ENCODE measurements at regions not wholly inside any gene's neighbourhood (a gene's known extent, or its start where the extent isn't known, plus 50 kb on each side); places are given as distances from the start of the nearest gene placed in this dataset.

GRCh38 chr11:128290106-128290840 is 297.1 kb downstream of the ETS1 start:
- Histone ChIP-seq H2AFZ (ENCODE audit: low read length) (0 out of 2 replicates have a peak overlapping the region, but pooled peaks have one; percentile 9), H3K9ac (ENCODE audit: low read depth, low read length, poor library complexity, severe bottlenecking) (peak overlapping the region; percentile 61)

DNA sequence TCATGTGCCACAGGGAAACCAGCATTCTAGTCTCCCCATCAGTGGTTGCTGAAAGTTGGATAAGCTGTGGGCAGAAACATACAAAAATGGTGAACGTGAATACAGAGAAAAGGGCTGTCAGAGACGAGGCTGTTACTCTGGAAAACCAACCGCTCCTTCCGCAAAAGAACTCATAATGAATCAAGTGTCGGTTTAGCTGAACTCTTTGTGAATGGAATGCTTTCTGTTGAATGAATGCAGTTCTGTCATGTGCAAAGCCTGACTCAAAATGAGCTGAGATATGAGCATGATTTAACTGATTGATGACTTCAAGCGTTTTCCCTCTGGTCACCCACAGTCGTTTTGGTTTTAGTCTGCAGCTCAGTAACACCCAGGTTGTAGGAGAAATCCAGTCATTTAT is 298.3 kb downstream of the ETS1 start:
- H3K79me2 ChIP-seq (ENCODE audit: insufficient read depth, low read length): no peaks in the 10 kb centered on the region; the same call in 1 of the 2 replicates
- H3K9ac ChIP-seq (ENCODE audit: low read depth, low read length, poor library complexity, severe bottlenecking): no peak overlapping the region
- H3K36me3 ChIP-seq (ENCODE audit: insufficient read depth, low read length): no peaks in the 10 kb centered on the region
- H3K4me1 ChIP-seq (ENCODE audit: insufficient read depth, low read length, poor library complexity, severe bottlenecking): peaks cover 63% of the 10 kb centered on the region
- H3F3A ChIP-seq (ENCODE audit: low read depth): no peaks in the 10 kb centered on the region
- H3K4me2 ChIP-seq (ENCODE audit: low read depth, low read length, poor library complexity, severe bottlenecking): no peak overlapping the region
- H3K4me3 ChIP-seq (ENCODE audit: low read length, poor library complexity, severe bottlenecking): no peak overlapping the region
- TF ChIP-seq EZH2phosphoT487 (IDR thresholded peaks at IDR 0.05; ENCODE audit: borderline replicate concordance): no peak
- TF ChIP-seq, protein P1, sequence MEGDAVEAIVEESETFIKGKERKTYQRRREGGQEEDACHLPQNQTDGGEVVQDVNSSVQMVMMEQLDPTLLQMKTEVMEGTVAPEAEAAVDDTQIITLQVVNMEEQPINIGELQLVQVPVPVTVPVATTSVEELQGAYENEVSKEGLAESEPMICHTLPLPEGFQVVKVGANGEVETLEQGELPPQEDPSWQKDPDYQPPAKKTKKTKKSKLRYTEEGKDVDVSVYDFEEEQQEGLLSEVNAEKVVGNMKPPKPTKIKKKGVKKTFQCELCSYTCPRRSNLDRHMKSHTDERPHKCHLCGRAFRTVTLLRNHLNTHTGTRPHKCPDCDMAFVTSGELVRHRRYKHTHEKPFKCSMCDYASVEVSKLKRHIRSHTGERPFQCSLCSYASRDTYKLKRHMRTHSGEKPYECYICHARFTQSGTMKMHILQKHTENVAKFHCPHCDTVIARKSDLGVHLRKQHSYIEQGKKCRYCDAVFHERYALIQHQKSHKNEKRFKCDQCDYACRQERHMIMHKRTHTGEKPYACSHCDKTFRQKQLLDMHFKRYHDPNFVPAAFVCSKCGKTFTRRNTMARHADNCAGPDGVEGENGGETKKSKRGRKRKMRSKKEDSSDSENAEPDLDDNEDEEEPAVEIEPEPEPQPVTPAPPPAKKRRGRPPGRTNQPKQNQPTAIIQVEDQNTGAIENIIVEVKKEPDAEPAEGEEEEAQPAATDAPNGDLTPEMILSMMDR (conservative IDR thresholded peaks at IDR 0.05; ENCODE audit: low read length): no peak
- no peaks in the 10 kb centered on the region for H3K9me3 ChIP-seq (ENCODE audit: insufficient read depth, low read depth, low read length)
- H3K9me2 ChIP-seq (replicated peaks; ENCODE audit: low read depth, low read length): no peaks in the 10 kb centered on the region
- H3K27me3 ChIP-seq (ENCODE audit: insufficient read depth, low read length, poor library complexity, severe bottlenecking): no peaks in the 10 kb centered on the region
- H4K20me1 ChIP-seq (ENCODE audit: insufficient read depth, low read length, poor library complexity, severe bottlenecking): no peaks in the 10 kb centered on the region
- H2AFZ ChIP-seq (ENCODE audit: low read length): no peak overlapping the region

More at GRCh38 chr11:128290106-128290840, 297.1 kb downstream of the ETS1 start:
- Histone ChIP-seq H3K27me3 (ENCODE audit: insufficient read depth, low read length, poor library complexity, severe bottlenecking) (no peaks in the 10 kb centered on the region), H3K4me1 (ENCODE audit: insufficient read depth, low read length, poor library complexity, severe bottlenecking) (peaks cover 66% of the 10 kb centered on the region), H3K4me2 (ENCODE audit: low read depth, low read length, poor library complexity, severe bottlenecking) (peak overlapping the region; percentile 36), H3K36me3 (ENCODE audit: insufficient read depth, low read length) (no peaks in the 10 kb centered on the region), H3K4me3 (ENCODE audit: low read length, poor library complexity, severe bottlenecking) (no peak overlapping the region), H4K20me1 (ENCODE audit: insufficient read depth, low read length, poor library complexity, severe bottlenecking) (no peaks in the 10 kb centered on the region), H3F3A (ENCODE audit: low read depth) (no peaks in the 10 kb centered on the region), H3K9me3 (ENCODE audit: insufficient read depth, low read depth, low read length) (no peaks in the 10 kb centered on the region), H3K79me2 (ENCODE audit: insufficient read depth, low read length) (no peaks in the 10 kb centered on the region; the same call in 1 of the 2 replicates), H3K9me2 (replicated peaks; ENCODE audit: low read depth, low read length) (no peaks in the 10 kb centered on the region)
- TF ChIP-seq, protein P1 (conservative IDR thresholded peaks at IDR 0.05; ENCODE audit: low read length): peak; percentile 95
- no peak for TF ChIP-seq EZH2phosphoT487 (IDR thresholded peaks at IDR 0.05; ENCODE audit: borderline replicate concordance)

DNA sequence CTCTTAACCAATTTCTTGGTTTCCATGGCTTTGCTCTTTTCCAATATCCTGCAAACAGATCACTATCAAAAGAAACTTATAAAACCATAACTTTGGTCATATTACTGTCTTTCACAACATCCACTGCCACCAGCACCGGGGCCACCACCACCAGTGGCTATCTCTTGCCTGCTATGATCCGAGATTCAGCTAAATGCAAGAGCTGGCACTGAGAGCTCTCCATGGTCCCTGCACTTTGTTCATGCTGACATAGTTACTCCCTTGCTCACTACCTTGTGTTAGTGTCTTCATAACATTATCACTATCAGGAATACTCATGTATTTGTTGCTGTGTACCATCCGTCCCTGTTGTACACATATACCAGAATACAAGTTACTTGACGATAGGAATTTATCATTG is 299.0 kb downstream of the ETS1 start:
- Histone ChIP-seq H3K79me2 (ENCODE audit: insufficient read depth, low read length) (no peaks in the 10 kb centered on the region; the same call in 1 of the 2 replicates), H3F3A (ENCODE audit: low read depth) (no peaks in the 10 kb centered on the region), H3K36me3 (ENCODE audit: insufficient read depth, low read length) (no peaks in the 10 kb centered on the region), H3K9me3 (ENCODE audit: insufficient read depth, low read depth, low read length) (no peaks in the 10 kb centered on the region), H2AFZ (ENCODE audit: low read length) (no peak overlapping the region), H4K20me1 (ENCODE audit: insufficient read depth, low read length, poor library complexity, severe bottlenecking) (no peaks in the 10 kb centered on the region), H3K9me2 (replicated peaks; ENCODE audit: low read depth, low read length) (no peaks in the 10 kb centered on the region), H3K9ac (ENCODE audit: low read depth, low read length, poor library complexity, severe bottlenecking) (no peak overlapping the region), H3K4me1 (ENCODE audit: insufficient read depth, low read length, poor library complexity, severe bottlenecking) (peaks cover 63% of the 10 kb centered on the region), H3K4me2 (ENCODE audit: low read depth, low read length, poor library complexity, severe bottlenecking) (no peak overlapping the region), H3K27me3 (ENCODE audit: insufficient read depth, low read length, poor library complexity, severe bottlenecking) (no peaks in the 10 kb centered on the region), H3K4me3 (ENCODE audit: low read length, poor library complexity, severe bottlenecking) (no peak overlapping the region)
- TF ChIP-seq EZH2phosphoT487 (IDR thresholded peaks at IDR 0.05; ENCODE audit: borderline replicate concordance): no peak
- TF ChIP-seq, protein P1 (conservative IDR thresholded peaks at IDR 0.05; ENCODE audit: low read length): no peak
